ENCODE measurements at regions not wholly inside any gene's neighbourhood (a gene's known extent, or its start where the extent isn't known, plus 50 kb on each side); places are given as distances from the start of the nearest gene placed in this dataset.

DNA sequence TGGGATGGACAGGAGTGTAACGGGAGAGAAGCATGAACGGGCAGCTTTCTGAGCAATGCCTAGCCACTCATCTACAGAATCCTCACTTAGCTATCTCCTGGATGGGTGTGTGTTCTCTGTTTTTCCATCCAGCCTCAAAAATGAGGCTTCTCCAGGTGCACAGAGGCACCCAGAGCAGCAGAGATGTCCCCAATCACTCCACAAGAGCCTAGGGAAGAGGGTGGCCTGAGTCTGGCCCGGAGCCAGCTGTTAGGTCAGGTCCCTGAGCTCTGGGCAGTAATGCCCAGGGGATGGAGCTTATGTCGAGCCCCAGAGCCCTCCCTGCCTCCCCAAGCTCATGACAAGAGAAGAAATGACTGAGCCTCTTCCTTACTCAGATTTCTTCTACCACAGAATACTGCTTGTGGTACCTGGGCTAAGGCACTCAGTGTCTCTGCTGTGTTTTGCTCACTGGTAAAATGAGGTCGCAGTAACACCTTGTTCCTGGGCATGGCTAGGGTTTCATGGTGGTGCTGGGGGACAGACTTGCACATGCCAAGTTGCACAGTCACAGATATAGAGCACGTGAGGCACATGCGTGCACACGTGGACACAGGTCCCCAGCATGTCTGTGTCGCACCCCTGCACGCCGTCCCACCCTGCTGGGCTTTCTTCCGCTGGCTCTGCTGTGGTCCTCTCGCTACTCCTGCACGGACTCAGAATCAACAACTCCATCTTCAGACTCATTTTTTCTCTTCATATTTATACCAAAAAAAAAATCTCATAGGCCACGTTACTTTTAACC, 86.6 kb upstream of the SOX1 start:
- H3K36me3 Mint-ChIP-seq (ENCODE audit: low read depth), result no peaks in the 10 kb centered on the region
- no peak overlapping the region for H3K27ac Mint-ChIP-seq
- no peak overlapping the region for H3K4me3 Mint-ChIP-seq
- ChIA-PET POLR2A (no interaction called here), CTCF (no interaction called here)
- no peak for DNase-seq
- TF ChIP-seq, protein P1, sequence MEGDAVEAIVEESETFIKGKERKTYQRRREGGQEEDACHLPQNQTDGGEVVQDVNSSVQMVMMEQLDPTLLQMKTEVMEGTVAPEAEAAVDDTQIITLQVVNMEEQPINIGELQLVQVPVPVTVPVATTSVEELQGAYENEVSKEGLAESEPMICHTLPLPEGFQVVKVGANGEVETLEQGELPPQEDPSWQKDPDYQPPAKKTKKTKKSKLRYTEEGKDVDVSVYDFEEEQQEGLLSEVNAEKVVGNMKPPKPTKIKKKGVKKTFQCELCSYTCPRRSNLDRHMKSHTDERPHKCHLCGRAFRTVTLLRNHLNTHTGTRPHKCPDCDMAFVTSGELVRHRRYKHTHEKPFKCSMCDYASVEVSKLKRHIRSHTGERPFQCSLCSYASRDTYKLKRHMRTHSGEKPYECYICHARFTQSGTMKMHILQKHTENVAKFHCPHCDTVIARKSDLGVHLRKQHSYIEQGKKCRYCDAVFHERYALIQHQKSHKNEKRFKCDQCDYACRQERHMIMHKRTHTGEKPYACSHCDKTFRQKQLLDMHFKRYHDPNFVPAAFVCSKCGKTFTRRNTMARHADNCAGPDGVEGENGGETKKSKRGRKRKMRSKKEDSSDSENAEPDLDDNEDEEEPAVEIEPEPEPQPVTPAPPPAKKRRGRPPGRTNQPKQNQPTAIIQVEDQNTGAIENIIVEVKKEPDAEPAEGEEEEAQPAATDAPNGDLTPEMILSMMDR (IDR thresholded peaks at IDR 0.05), result no peak
- peaks cover 4% of the 10 kb centered on the region for H3K27me3 Mint-ChIP-seq
- H3K4me1 Mint-ChIP-seq, result no peaks in the 10 kb centered on the region
- ATAC-seq (ENCODE audit: low read depth), result no peak
- peaks cover 4% of the 10 kb centered on the region for H3K9me3 Mint-ChIP-seq
- intact Hi-C loops (cut with micrococcal nuclease), result no loop called here

DNA sequence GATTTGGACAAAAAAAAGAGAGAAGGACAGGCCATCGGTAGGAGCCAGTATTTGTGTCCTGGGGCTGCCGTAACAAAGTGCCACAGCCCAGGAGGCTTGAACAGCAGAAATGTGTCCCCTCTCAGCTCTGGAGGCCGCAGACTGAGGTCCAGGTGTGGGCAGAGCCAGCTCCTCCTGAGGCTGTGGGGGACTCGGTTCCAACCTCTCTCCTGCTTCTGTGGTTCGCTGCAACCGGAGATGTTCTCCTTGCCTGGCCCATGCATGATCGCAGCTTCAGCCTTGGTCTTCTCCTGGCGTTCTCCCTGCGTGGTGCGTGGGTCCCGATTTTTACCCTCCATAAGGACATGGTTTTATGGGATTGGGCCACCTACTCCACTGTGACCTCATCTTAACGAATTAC, 85.9 kb upstream of the SOX1 start:
- CTCF ChIA-PET, result no interaction called here
- POLR2A ChIA-PET, result no interaction called here
- no peak for ATAC-seq (ENCODE audit: low read depth)
- intact Hi-C loops (cut with micrococcal nuclease), result no loop called here
- Mint-ChIP-seq H3K9me3 (peaks cover 2% of the 10 kb centered on the region), H3K27ac (no peak overlapping the region), H3K4me3 (no peak overlapping the region), H3K36me3 (ENCODE audit: low read depth) (no peaks in the 10 kb centered on the region), H3K27me3 (peaks cover 4% of the 10 kb centered on the region), H3K4me1 (no peaks in the 10 kb centered on the region)
- TF ChIP-seq, protein P1 (IDR thresholded peaks at IDR 0.05), result no peak
- DNase-seq, result no peak

DNA sequence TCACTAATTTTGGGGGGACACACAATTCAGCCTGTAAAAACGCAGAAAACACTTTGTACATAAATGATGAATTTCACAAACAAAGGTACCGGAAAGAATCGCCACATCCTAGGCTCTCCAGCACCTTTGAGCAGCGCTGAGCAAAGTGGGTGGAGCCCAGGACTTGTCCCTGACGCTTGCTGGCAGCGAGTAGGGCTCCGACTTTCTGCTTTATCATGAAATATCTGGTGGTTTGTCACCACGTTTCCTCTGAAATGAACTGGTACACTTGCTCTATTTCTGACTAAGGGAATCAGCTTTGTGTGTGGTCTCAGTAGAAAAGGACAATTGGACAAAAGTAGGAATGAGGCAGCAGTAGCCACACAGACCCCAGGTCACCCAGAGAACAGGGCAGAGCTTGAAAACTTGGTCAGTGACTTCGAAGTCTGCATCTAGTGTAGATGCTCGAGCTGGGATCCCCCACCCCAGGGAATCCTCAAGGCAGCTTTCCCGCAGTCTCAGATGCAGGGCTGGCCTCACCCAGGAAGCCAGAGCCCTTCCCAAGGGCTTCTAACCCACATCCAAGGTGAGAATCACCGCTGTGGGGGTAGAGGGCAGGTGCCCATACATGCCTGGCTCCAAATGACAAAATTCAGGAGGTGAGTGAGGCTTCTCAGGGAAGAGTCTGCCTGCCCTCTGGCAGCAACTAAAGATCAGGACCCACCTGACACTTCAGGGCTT, 85.3 kb upstream of the SOX1 start:
- H3K4me3 Mint-ChIP-seq, result no peak overlapping the region
- TF ChIP-seq, protein P1 (IDR thresholded peaks at IDR 0.05), result no peak
- H3K4me1 Mint-ChIP-seq, result no peaks in the 10 kb centered on the region
- POLR2A ChIA-PET, result no interaction called here
- peaks cover 4% of the 10 kb centered on the region for H3K27me3 Mint-ChIP-seq
- no peaks in the 10 kb centered on the region for H3K36me3 Mint-ChIP-seq (ENCODE audit: low read depth)
- no peak for ATAC-seq (ENCODE audit: low read depth)
- intact Hi-C loops (cut with micrococcal nuclease), result no loop called here
- DNase-seq, result no peak
- no peak overlapping the region for H3K27ac Mint-ChIP-seq
- CTCF ChIA-PET, result no interaction called here
- H3K9me3 Mint-ChIP-seq, result peaks cover 2% of the 10 kb centered on the region

DNA sequence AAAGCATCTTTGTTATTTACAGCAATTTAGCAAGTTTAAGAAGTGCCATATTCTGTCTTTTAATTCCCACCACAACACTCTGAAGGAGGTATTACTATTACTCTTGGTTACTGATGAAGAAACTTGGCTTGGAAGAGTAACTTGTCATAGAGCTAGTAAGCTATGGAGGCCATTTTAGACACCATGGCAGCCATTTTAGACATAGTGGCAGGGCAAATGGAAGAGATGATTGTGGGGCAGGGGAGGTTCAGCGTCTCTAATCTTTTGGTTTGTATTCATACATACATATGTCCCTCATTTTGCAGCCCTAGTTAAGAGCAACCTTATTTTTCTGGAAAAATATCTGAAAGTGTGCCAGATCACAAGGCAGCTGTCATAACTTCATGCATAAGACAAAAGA, 82.6 kb upstream of the SOX1 start:
- Mint-ChIP-seq H3K9me3 (peaks cover 2% of the 10 kb centered on the region), H3K4me3 (no peak overlapping the region), H3K4me1 (no peaks in the 10 kb centered on the region), H3K27me3 (peaks cover 4% of the 10 kb centered on the region), H3K27ac (no peak overlapping the region), H3K36me3 (ENCODE audit: low read depth) (no peaks in the 10 kb centered on the region)
- intact Hi-C loops (cut with micrococcal nuclease), result no loop called here
- ChIA-PET POLR2A (no interaction called here), CTCF (no interaction called here)
- TF ChIP-seq, protein P1 (IDR thresholded peaks at IDR 0.05), result no peak
- ATAC-seq (ENCODE audit: low read depth) (no peak), DNase-seq (no peak)

DNA sequence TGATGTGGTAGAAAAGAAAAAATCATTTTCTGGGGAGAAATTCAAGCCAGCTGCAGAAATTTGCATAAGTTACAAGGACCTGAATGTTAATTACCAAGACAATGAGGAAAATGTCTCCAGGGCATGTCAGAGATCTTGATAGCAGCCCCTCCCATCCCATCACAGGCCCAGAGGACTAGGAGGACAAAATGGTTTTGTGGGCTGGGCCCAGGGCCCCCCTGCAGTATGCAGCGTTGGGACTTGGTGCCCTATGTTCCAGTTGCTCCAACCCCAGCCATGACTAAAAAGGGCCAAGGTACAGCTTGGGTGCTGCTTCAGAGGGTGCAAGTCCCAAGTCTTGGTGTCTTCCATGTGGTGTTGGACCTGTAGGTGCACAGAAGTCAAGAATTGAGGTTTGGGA, 76.6 kb upstream of the SOX1 start:
- ChIA-PET CTCF (no interaction called here), POLR2A (no interaction called here)
- DNase-seq, result no peak
- no peak overlapping the region for H3K27ac Mint-ChIP-seq
- no peaks in the 10 kb centered on the region for H3K27me3 Mint-ChIP-seq
- peaks cover 17% of the 10 kb centered on the region for H3K9me3 Mint-ChIP-seq
- TF ChIP-seq, protein P1 (IDR thresholded peaks at IDR 0.05), result no peak
- no peaks in the 10 kb centered on the region for H3K4me1 Mint-ChIP-seq
- H3K36me3 Mint-ChIP-seq (ENCODE audit: low read depth), result peaks cover 2% of the 10 kb centered on the region
- H3K4me3 Mint-ChIP-seq, result no peak overlapping the region
- no peak for ATAC-seq (ENCODE audit: low read depth)
- intact Hi-C loops (cut with micrococcal nuclease), result no loop called here
